HG03039 (cell line): ENCODE measurements at regions not wholly inside any gene's neighbourhood (a gene's known extent, or its start where the extent isn't known, plus 50 kb on each side); places are given as distances from the start of the nearest gene placed in this dataset.
"Not testable (repeated sequence)": the region's sequence is repeated elsewhere in the genome, so short reads cannot be mapped to it uniquely, and the experiment has no call there.

Source experiments
- ATAC-seq: cut with Tn5 transposase; IDR thresholded peaks from one replicate; pipeline ENCODE4 v1.9.1; 2021; ENCODE audit warnings: mild to moderate bottlenecking, moderate library complexity; ENCODE audit not compliant: unreplicated experiment

DNA sequence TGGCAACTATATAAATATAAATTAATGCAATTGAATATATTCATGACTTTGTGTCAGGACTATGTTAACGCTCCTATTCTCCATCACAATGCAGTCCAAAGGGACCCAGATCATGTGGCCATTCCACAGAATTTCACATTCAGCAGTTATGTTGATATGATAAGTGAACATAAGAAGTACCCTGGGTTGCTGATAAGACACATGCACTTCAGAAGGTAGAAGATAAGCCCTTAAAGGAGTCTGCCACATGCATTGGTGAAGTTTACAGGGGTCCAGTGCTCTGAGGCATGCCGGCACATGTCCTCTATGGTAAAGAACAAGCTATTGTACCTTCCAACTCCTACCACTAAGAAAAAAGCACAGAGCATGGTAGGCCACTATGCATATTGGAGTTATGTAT lies 76.4 kb downstream of the PHAX start:
- no peak for ATAC-seq

DNA sequence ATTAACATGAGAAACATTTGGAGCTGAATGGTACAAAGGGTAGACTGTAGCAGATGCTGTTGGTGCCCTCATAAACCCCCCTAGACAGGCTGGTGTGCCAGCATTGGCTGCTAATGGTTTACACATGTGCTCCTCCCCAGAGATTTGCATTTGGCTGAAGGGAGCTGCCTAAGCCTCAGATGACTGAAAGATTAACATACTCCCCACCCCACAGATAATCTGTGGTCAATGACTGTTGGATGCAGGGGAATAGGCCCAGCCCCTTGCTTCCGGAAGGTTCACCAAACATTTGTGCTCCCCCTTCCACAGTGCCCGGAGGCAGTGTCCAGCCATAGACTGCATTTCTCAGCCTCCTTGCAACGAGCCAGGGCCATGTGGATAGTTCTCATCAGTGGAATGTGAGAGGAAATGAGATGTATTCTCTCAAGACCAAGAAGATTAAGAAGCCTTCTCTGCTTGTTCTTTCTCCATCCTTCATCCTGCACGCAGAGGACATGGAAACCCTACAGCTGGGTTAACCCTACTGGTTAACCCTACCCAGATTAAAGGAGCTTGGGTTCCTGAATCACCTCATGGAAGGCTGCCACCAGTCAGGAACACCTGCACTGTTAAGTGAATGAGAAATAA lies 79.6 kb downstream of the PHAX start:
- no peak for ATAC-seq

DNA sequence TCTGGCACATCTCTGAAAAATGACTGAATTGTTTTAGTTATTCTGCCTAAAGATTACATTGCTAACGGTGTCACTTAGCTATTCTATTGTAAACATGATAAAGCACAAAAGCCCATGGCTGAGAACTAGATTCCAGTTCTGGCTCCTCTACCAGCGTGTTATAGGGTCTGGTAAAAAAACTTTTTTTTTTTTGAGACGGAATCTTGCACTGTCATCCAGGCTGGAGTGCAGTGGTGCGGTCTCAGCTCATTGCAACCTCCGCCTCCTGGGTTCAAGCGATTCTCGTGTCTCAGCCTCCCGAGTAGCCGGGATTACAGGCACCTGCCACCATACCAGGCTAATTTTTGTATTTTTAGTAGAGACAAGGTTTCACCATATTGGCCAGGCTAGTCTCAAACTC lies 80.6 kb downstream of the PHAX start:
- not testable (repeated sequence) for ATAC-seq

DNA sequence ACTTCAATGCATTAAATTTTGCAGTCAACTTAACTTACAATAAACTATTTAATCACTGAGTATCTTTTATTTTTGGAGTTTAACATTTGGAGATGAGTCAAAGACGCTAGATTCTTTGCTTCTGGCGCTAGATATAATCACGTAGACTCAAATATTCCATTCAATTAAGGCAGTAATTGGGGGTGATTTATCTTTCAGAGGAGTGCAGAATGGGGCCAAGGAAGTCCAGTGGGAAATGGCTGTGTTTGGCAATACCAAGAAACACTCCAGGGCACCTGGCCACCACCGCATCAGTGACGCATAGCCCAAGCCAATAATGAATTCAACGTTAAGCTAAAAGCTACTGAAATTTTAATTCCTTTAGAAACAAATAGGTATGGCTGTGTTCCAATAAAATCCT lies 81.2 kb downstream of the PHAX start:
- ATAC-seq = no peak

DNA sequence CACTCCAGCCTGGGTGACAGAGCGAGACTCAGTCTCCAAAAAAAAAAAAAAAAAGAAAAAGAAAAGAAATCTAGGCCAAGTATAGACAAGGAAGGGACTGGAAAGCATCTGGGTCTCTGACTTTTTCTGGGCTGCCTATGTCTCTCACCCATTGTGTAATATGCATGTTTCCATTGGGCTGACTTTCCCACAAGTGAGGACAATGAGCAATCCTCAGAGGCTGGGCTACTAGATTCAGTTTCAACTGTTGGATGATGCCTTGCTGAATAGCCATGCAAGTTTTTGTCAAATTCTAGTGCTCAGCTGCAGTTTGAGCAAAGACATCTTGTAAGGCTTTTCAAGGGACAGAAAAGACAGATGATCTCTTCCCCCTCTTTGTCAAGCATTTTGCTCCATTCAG lies 82.1 kb downstream of the PHAX start:
- ATAC-seq = no peak

DNA sequence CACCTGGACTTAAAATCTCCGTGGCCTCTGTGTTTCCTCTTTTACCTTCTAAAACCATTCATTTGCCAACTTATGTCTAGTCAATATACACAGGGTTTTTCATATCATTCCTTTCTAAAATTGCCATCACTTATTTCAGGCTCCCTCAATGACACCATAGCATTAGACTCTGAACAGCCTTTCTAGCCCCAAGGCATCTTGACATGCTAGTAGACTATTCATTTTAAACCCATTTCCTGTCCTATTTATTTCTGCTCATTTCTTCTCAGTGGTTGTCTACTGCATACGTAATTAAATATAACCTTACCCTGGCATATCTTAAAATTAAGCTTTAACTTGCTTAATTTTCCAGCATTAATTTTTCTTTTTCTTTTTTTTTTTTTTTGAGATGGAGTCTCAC lies 83.2 kb downstream of the PHAX start:
- no peak for ATAC-seq

DNA sequence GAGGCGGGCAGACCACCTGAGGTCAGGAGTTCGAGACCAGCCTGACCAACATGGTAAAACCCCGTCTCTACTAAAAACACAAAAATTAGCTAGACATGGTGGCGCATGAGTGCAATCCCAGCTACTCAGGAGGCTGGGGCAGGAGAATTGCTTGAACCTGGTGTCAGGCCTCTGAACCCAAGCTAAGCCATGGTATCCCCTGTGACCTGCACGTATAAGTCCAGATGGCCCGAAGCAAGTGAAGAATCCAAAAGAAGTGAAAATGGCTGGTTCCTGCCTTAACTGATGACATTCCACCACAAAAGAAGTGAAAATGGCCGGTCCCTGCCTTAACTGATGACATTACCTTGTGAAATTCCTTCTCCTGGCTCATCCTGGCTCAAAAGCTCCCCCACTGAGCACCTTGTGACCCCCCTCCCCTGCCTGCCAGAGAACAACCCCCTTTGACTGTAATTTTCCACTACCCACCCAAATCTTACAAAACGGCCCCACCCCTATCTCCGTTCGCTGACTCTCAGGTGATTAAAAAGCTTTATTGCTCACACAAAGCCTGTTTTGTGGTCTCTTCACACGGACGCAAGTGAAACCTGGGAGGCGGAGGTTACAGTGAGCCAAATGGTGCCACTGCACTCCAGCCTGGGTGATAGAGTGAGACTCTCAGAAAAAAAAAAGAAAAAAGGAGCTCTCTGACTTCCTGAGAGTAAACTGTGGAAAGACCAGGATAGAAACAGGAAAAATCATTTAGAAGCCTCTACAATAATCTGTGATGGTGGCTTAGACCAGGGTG lies 84.1 kb downstream of the PHAX start:
- ATAC-seq = not testable (repeated sequence)

DNA sequence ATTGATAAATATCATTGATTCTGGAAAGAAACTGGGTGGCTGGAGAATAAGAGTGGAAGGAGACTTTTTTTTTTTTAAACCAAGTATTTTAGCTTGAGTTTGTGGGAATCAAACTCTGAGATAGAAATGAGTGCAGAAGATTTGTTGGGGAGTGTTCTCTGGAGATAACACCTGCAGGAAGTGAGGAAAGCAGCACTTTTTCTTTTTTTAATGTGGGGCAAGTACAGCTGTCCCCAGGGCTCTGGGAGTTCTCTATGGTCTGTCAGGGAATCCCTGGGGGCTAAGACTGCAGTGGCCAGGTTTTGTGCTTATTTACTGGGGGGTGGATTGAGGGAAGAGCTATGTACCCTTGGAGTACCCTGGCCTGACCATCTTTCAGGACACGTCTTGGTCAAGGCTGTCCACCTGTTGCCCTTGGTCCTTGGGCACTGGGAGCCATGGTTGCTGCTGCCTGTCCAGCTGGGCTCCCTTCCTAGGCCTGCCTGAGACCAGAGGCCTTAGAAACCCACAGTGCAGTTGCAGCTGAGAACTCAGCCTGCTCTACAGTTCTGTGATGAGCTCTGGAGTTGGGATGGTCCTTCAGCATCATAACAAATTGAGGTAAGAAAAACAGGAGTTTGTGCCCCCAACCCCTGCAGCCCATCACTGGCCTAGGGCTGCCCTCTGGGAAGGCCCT lies 85.8 kb downstream of the PHAX start:
- peak; percentile 53 for ATAC-seq

DNA sequence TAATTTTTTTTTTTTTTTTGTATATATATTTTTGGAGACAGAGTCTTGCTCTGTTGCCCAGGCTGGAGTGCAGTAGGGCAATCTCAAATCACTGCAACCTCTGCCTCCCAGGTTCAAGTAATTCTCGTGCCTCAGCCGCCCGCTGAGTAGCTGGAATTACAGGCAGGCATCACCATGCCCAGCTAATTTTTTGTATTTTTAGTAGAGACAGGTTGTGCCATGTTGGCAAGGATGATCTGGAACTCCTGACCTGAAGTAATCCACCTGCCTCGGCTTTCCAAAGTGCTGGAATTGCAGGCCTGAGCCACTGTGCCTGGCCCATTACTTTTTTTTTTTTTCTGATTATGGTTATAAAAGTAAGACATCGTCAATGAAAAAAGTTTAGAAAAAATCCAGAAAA lies 84.0 kb upstream of the LMNB1 start:
- no peak for ATAC-seq

DNA sequence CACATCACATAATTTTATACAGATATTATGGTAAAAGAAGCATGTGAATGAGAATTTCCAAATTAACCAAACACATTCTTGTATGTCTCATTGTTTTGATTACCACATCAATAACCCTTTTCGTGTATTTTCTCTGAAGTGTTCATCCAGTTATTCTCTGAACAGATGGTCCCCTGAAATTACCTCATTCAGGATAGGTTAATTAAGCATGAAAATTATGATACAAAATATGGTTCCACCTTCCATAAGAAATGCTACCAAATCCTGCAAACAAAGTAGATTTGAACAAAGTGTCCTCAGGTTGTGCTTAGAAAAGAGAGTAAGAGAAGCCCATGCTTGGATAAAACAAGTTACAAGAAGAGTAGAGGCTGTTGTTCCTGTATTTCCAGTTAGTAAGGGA lies 83.1 kb upstream of the LMNB1 start:
- no peak for ATAC-seq

DNA sequence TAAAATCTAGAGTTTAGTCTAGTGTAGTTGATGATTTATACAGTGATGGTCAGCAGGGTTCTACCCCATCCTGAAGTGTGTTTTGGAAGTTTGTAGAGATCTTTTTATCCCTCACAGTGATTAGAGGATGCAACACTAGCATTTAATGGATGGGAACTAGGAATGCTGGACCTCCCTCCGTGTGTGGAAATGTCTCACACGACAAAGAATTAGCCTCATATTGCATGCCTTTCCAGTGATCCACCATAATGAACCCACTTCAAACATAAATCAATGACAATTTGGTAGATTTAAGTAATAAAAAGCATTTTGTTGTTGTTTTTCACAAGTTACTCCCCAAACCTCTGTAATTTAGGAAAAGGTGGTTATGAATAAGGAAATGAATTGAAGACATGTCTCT lies 82.5 kb upstream of the LMNB1 start:
- ATAC-seq = no peak

DNA sequence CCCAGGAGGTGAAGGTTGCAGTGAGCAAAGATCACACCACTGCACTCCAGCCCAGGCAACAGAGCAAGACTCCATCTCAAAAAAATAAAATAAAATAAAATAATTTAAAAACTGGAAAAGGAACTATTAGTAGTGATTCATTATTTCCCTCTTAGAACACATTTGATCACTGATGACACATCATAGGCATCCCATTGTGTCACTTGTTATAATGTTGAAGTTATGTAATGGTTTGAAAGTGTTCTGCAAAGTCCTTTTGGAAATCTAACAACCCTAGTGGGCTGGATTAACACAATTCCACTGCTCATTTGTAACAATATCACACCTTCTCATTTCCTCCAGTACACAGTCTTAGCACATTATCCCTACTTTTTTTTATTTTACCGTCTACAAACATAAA lies 81.8 kb upstream of the LMNB1 start:
- no peak for ATAC-seq

DNA sequence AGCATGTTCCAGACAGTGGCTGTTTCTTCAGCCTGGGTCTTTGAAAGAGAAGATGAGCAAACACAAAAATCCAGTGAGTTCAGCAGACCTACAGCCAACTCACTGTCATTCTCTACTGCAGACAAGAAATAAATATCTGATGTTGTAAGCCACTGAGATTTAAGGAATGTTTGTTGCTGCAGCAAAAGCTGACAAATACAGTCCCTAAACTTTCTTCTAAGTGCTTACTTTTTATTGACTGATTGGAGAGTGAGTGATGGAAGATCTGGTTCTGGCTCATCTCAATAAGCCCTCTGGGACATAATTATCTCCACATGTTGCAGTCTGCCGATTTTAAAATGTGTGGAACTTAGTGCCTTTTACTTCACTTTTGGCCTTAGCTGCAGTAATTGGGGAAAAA lies 69.9 kb upstream of the LMNB1 start:
- ATAC-seq = no peak

DNA sequence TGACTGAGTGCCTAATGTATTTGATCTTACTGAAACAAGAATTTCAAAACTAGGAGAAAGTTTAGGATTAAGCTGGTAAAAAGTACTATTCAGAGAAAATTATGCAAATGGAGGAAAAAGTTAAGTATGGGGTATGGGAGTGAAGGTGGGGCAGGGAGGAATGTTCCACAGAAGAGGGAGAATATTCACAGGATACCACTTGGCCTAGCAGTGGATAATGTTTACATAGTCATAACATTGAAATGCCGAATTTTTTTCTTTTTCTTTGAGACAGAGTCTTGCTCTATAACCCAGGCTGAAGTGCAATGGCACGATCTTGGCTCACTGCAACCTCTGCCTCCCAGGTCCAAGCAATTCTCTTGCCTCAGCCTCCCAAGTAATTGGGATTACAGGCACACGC lies 61.2 kb upstream of the LMNB1 start:
- no peak for ATAC-seq

DNA sequence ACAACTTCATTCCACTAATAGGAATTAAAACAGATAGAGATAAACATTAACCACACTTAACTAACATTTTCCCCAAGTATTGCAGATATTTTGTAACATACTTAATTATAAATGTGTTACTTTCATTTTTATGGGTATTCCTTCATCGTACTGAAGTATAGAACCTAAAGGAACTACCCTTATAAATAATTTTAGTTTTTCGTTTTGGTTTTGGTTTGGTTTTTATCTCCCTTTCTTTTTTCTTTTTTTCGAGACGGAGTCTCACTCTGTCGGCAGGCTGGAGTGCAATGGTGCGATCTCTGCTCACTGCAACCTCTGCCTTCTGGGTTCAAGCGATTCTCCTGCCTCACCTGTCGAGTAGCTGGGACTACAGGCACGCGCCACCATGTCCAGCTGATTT lies 60.1 kb upstream of the LMNB1 start:
- ATAC-seq = no peak

DNA sequence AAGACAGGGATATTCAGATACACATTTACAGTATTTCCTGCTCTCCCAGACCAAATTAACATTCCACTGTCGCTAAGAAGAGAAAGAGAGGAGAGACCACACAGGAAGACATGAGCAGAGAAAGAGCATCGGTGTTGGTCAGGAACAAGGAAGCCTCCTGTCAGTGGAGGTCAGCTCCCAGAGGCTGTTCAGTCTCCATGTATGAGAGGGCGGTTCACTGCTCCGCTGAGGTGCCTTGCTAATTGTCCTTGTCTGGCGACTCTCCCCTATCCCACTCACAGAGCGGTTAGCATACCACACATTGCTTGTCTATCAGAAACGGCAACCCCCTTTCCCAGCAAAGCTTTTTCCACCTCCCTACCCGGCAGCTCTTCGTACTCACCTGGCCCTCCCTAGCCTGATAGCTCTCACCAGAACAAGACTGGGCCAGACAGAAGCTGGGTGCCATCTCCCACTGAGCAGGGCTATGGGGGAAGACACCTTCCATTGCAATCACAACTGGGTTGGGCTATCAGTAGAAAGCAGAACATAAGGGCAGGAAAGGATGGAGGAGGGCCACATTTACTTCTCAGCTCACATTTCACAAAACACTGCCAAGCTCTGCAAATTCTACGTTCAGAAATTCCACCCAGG lies 58.6 kb upstream of the LMNB1 start:
- ATAC-seq = no peak

DNA sequence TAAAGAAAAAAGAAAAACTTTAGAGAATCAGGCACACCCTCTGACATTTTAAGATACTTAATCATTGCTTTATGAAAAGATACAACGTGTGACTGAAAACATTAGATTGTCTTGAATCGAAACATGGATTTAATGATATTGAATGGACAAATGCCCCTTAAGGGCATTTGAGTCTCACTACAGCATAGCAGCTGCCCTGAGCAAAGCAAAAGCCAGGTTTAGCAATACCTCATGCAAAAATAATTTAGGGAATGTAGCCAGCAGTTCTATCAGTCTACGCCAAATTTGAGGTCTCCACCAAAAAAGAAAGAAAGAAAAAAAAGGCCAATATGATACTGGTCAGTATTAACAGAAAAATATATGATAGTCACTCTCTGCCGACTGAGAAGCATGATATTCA lies 56.6 kb upstream of the LMNB1 start:
- no peak for ATAC-seq

DNA sequence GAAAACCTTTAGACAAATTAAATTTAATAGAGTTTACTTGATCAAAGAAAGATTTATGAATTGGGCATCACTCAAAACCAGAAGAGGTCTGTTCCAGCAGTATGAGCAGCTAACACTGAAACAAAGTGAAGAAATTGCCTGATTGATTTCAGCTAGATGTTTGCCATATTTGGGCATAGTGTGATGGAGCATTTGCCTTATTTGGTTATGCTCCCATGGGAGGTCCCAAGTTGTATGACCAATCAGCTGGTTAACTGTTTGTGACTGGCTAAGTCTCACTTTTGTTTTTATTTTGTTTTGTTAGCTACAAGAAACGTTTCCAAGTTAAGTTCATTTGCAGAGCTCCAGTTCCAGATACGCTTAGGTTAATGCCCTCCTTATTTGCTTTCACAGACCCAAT lies 53.3 kb upstream of the LMNB1 start:
- no peak for ATAC-seq
